Type B pancreatic cell (in vitro differentiated cells): ENCODE measurements at regions not wholly inside any gene's neighbourhood (a gene's known extent, or its start where the extent isn't known, plus 50 kb on each side); places are given as distances from the start of the nearest gene placed in this dataset.
"Not testable (repeated sequence)": the region's sequence is repeated elsewhere in the genome, so short reads cannot be mapped to it uniquely, and the experiment has no call there.

Experiments used
- DNase-seq: peaks from one replicate; pipeline ENCODE4 v3.0.0; 2021; ENCODE audit warnings: mixed read lengths; ENCODE audit not compliant: unreplicated experiment; ENCODE audit errors: extremely low spot score
- H3K27ac Mint-ChIP-seq: 2 replicates; pipeline ENCODE4 v1.8.0; 2021; ENCODE audit warnings: mild to moderate bottlenecking, mixed read lengths
- H3K27me3 Mint-ChIP-seq: 2 replicates; pipeline ENCODE4 v1.8.0; 2021; ENCODE audit warnings: mixed read lengths
- H3K36me3 Mint-ChIP-seq: 2 replicates; pipeline ENCODE4 v1.8.0; 2021; ENCODE audit warnings: mixed read lengths
- H3K4me1 Mint-ChIP-seq: one replicate; pipeline ENCODE4 v1.8.0; 2021; ENCODE audit warnings: mixed read lengths; ENCODE audit not compliant: unreplicated experiment
- H3K4me3 Mint-ChIP-seq: 2 replicates; pipeline ENCODE4 v1.8.0; 2021; ENCODE audit warnings: mild to moderate bottlenecking, mixed read lengths
- H3K9me3 Mint-ChIP-seq: 2 replicates; pipeline ENCODE4 v1.8.0; 2021; ENCODE audit warnings: mixed read lengths
- TF ChIP-seq, protein P1 (sequence below): fragments of 200-600 bp; sonication (generic); conservative IDR thresholded peaks from 2 replicates; pipeline ENCODE4 v1.5.0; 2021; ENCODE audit warnings: antibody characterized with exemption, mild to moderate bottlenecking

DNA sequence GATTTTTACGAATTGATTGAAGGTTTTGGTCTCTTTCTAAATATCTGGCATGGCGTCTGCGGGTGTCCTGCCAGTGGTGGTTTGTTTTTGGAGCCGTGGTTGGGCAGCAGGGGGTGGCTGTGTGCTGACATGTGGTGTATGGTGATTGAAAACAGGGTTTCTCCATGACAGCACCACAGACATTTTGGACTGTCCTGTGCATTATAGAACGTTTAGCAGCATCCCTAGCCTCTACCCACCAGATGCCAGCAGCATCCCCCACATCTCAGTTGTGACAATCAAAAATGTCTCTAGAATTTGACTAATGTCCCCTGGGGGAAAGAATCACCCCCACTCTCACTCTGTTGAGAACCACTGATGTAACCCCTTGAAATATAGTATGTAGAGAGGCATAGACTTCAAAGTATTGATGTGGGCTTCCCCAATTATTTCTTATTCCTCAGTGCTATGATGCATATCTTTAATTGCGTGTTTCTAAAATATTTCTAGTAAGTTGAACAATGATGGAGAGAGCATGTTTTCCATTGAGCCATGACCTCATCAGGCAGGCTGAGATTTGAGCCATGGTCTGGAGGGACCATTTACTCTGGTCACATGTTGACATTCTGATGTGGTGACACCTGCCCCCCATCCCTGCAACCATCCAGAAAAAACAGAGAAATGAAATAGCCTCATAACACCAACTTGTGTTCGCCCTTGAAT lies 77.4 kb upstream of the MID1 start:
- DNase-seq = no peak
- no peaks in the 10 kb centered on the region for H3K27me3 Mint-ChIP-seq
- H3K27ac Mint-ChIP-seq = no peak overlapping the region
- H3K9me3 Mint-ChIP-seq = no peaks in the 10 kb centered on the region
- H3K4me1 Mint-ChIP-seq = no peaks in the 10 kb centered on the region
- no peaks in the 10 kb centered on the region for H3K36me3 Mint-ChIP-seq
- no peak overlapping the region for H3K4me3 Mint-ChIP-seq
- TF ChIP-seq, protein P1, sequence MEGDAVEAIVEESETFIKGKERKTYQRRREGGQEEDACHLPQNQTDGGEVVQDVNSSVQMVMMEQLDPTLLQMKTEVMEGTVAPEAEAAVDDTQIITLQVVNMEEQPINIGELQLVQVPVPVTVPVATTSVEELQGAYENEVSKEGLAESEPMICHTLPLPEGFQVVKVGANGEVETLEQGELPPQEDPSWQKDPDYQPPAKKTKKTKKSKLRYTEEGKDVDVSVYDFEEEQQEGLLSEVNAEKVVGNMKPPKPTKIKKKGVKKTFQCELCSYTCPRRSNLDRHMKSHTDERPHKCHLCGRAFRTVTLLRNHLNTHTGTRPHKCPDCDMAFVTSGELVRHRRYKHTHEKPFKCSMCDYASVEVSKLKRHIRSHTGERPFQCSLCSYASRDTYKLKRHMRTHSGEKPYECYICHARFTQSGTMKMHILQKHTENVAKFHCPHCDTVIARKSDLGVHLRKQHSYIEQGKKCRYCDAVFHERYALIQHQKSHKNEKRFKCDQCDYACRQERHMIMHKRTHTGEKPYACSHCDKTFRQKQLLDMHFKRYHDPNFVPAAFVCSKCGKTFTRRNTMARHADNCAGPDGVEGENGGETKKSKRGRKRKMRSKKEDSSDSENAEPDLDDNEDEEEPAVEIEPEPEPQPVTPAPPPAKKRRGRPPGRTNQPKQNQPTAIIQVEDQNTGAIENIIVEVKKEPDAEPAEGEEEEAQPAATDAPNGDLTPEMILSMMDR = no peak

DNA sequence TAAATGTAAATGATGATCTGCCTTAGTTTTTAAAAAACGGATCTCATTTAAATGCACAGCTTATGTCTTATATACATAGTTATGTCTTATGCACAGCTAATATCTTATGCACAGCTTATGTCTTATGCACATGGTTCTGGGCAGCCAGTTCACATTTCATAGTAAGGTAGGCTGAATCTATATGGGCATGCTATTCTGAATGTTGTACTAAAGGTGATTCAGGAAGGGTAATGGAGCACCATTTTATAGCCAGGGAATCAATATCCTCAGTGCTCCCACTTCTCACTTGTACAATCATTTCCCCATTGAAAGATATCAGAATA lies 77.9 kb upstream of the MID1 start:
- DNase-seq = no peak
- TF ChIP-seq, protein P1 = no peak
- H3K27ac Mint-ChIP-seq = no peak overlapping the region
- no peaks in the 10 kb centered on the region for H3K36me3 Mint-ChIP-seq
- H3K4me1 Mint-ChIP-seq = no peaks in the 10 kb centered on the region
- H3K4me3 Mint-ChIP-seq = no peak overlapping the region
- H3K27me3 Mint-ChIP-seq = no peaks in the 10 kb centered on the region
- H3K9me3 Mint-ChIP-seq = no peaks in the 10 kb centered on the region

DNA sequence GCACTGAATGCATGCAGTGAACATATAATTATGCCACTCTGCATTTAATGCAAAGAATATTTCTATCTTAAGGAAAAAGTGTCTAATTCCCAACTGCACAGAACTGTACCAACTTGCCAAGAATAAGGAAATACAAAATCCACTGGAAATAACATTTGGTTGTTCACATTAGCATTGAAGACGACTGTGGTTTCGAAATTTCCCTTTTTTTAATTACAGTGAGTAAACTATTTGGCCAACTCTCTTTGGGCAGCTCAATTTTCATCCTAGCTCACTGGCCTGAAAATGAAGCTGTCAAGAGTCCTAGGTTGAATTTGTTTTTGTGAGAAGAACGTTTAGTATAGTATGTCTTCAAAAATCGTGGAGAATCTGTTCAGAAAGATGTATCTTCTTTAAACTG lies 81.6 kb upstream of the MID1 start:
- no peaks in the 10 kb centered on the region for H3K9me3 Mint-ChIP-seq
- no peaks in the 10 kb centered on the region for H3K27me3 Mint-ChIP-seq
- H3K36me3 Mint-ChIP-seq = no peaks in the 10 kb centered on the region
- H3K27ac Mint-ChIP-seq = no peak overlapping the region
- TF ChIP-seq, protein P1 = no peak
- no peaks in the 10 kb centered on the region for H3K4me1 Mint-ChIP-seq
- DNase-seq = no peak
- no peak overlapping the region for H3K4me3 Mint-ChIP-seq

DNA sequence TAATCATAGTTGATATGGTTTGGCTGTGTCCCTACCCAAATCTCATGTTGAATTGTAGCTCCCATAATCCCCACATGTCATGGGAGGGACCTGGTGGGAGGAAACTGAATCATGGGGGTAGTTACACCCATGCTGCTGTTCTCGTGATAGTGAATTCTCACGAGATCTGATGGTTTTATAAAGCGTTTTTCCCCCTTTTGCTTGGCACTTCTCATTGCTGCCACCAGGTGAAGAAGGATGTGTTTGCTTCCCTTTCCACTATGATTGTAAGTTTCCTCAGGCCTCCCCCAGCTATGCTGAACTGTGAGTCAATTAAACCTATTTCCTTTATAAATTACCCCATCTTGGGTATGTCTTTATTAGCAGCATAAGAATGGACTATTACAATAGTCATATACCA lies 86.0 kb upstream of the MID1 start:
- TF ChIP-seq, protein P1 = peak; percentile 41
- not testable (repeated sequence) for H3K27me3 Mint-ChIP-seq, H3K4me1 Mint-ChIP-seq, H3K27ac Mint-ChIP-seq, H3K9me3 Mint-ChIP-seq, DNase-seq, H3K36me3 Mint-ChIP-seq, H3K4me3 Mint-ChIP-seq

DNA sequence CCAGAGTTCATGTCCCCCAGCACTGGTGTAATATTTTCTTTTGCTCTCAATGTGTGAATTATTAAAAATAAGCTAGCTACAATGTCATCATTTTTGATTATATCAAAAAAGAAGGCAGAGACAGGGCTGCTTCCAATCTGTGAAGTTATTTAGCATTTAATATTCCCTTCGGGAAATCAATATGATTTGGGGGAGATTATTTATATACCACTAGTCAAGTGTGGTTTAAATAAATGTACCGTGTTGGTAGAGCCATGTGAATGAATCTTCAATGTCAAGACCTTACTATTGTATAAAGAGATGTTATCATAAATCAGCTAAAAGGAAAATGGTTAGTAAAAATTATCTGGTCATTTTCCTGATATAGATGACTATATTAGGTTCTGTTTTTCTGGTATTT lies 87.4 kb upstream of the MID1 start:
- no peaks in the 10 kb centered on the region for H3K27me3 Mint-ChIP-seq
- DNase-seq = no peak
- no peak overlapping the region for H3K4me3 Mint-ChIP-seq
- H3K27ac Mint-ChIP-seq = no peak overlapping the region
- no peaks in the 10 kb centered on the region for H3K9me3 Mint-ChIP-seq
- H3K36me3 Mint-ChIP-seq = no peaks in the 10 kb centered on the region
- TF ChIP-seq, protein P1 = no peak
- peaks cover 3% of the 10 kb centered on the region for H3K4me1 Mint-ChIP-seq

DNA sequence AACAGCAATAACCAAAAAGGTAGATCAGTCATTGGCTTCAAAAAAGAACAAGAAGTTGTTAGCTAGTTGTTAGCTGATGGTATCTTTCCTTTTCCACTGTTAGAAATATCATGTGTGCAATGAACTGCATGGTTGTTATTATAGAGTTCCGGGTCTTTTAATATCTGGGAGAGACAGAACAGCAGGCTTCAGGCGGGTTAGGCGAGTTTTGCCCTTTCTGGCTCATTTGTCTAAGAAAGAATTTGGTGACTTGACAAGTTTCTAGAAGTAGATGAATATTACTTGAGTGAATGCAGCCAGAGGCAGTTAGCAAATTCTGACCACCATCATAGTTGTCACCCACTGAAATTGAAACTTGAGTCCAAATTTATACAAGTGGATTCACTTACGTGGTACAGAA lies 88.9 kb upstream of the MID1 start:
- TF ChIP-seq, protein P1 = no peak
- Mint-ChIP-seq H3K4me1 (peaks cover 3% of the 10 kb centered on the region), H3K9me3 (peaks cover 4% of the 10 kb centered on the region), H3K4me3 (peak overlapping the region; percentile 9), H3K36me3 (peaks cover under 1% of the 10 kb centered on the region), H3K27ac (no peak overlapping the region), H3K27me3 (no peaks in the 10 kb centered on the region)
- DNase-seq = no peak
